KMS-11 (cell line): ENCODE measurements at regions not wholly inside any gene's neighbourhood (a gene's known extent, or its start where the extent isn't known, plus 50 kb on each side); places are given as distances from the start of the nearest gene placed in this dataset.
"Not testable (repeated sequence)": the region's sequence is repeated elsewhere in the genome, so short reads cannot be mapped to it uniquely, and the experiment has no call there.

Experiments
- H2AFZ ChIP-seq: fragments of 200-600 bp; sonication (generic); 2 replicates; pipeline ENCODE4 v1.6.1; 2016; ENCODE audit warnings: antibody characterized with exemption, mixed run types, low read depth
- H3K27ac ChIP-seq: fragments of 200-600 bp; sonication (generic); 2 replicates; pipeline ENCODE4 v1.6.1; 2016; ENCODE audit warnings: mild to moderate bottlenecking, mixed run types
- H3K27me3 ChIP-seq: fragments of 200-600 bp; sonication (generic); 2 replicates; pipeline ENCODE4 v1.6.1; 2017; ENCODE audit warnings: mild to moderate bottlenecking, low read depth, mixed run types, moderate library complexity; ENCODE audit not compliant: insufficient read depth
- H3K36me3 ChIP-seq: fragments of 200-600 bp; sonication (generic); 2 replicates; pipeline ENCODE4 v1.6.1; 2017; ENCODE audit warnings: mild to moderate bottlenecking, mixed run types; ENCODE audit not compliant: insufficient read depth
- H3K4me1 ChIP-seq: fragments of 200-600 bp; sonication (generic); 2 replicates; pipeline ENCODE4 v1.6.1; 2016; ENCODE audit warnings: mild to moderate bottlenecking, low read depth, mixed run types; ENCODE audit not compliant: poor library complexity, severe bottlenecking
- H3K4me2 ChIP-seq: fragments of 200-600 bp; sonication (generic); 2 replicates; pipeline ENCODE4 v1.7.0; 2016; ENCODE audit warnings: mild to moderate bottlenecking, mixed run types
- H3K4me3 ChIP-seq: fragments of 200-600 bp; sonication (generic); IDR thresholded peaks from 2 replicates; pipeline ENCODE4 v1.6.1; 2017; ENCODE audit warnings: low read depth, low read length, mixed read lengths; ENCODE audit not compliant: insufficient read depth
- H3K79me2 ChIP-seq: fragments of 200-600 bp; sonication (generic); 2 replicates; pipeline ENCODE4 v1.6.1; 2016; ENCODE audit warnings: low read depth, mixed run types; ENCODE audit not compliant: insufficient read depth
- H3K9ac ChIP-seq: fragments of 200-600 bp; sonication (generic); 2 replicates; pipeline ENCODE4 v1.6.1; 2016; ENCODE audit warnings: mild to moderate bottlenecking, mixed run types
- H4K20me1 ChIP-seq: fragments of 200-600 bp; sonication (generic); 2 replicates; pipeline ENCODE4 v1.6.1; 2016; ENCODE audit warnings: mild to moderate bottlenecking, mixed run types; ENCODE audit not compliant: insufficient read depth
- CTCF ChIP-seq: fragments of 200-600 bp; sonication (generic); conservative IDR thresholded peaks from 2 replicates; pipeline ENCODE4 v1.6.1; 2017; ENCODE audit warnings: low read depth, mild to moderate bottlenecking, antibody characterized with exemption, low read length, moderate library complexity, mixed read lengths

DNA sequence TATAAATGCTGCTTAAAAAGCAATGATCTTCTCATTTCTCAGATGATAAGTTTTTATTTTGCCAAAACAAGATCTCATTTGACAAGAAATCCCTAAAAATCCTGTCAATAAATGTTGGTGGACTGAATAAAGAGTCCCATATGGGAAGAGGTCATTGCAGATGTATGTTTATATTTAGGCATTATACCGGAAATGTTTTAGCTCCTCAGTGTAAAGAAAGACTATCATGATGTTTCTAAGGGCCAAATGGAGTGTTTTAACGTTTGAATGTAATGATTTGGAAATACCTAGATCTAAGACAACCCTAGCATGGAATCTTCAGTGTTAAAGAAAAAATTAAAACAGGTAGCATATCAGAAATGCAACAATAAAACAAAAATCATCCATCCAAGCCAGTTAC is 457.8 kb upstream of the NFE2L3 start:
- H3K9ac ChIP-seq = no peak overlapping the region
- no peak overlapping the region for H2AFZ ChIP-seq

GRCh38 chr7:25694699-25695098 is 457.3 kb upstream of the NFE2L3 start:
- no peak overlapping the region for H3K4me3 ChIP-seq

More for the DNA sequence above, 457.8 kb upstream of the NFE2L3 start:
- Histone ChIP-seq H3K79me2 (no peaks in the 10 kb centered on the region), H3K27ac (no peak overlapping the region), H3K4me3 (no peak overlapping the region), H3K4me1 (no peaks in the 10 kb centered on the region), H3K4me2 (no peak overlapping the region), H3K36me3 (no peaks in the 10 kb centered on the region), H4K20me1 (no peaks in the 10 kb centered on the region), H3K27me3 (no peaks in the 10 kb centered on the region)
- TF ChIP-seq CTCF = no peak

GRCh38 chr7:25696571-25696970 is 455.4 kb upstream of the NFE2L3 start:
- Histone ChIP-seq H4K20me1 (no peaks in the 10 kb centered on the region), H2AFZ (no peak overlapping the region), H3K79me2 (no peaks in the 10 kb centered on the region), H3K4me3 (no peak overlapping the region), H3K4me1 (no peaks in the 10 kb centered on the region), H3K36me3 (no peaks in the 10 kb centered on the region), H3K27ac (no peak overlapping the region), H3K9ac (no peak overlapping the region), H3K4me2 (no peak overlapping the region), H3K27me3 (no peaks in the 10 kb centered on the region)
- no peak for TF ChIP-seq CTCF

More at GRCh38 chr7:25694699-25695098, 457.3 kb upstream of the NFE2L3 start:
- Histone ChIP-seq H3K27ac (no peak overlapping the region), H4K20me1 (no peaks in the 10 kb centered on the region), H3K79me2 (no peaks in the 10 kb centered on the region), H3K4me1 (no peaks in the 10 kb centered on the region), H3K9ac (no peak overlapping the region), H3K4me2 (no peak overlapping the region), H3K36me3 (no peaks in the 10 kb centered on the region), H2AFZ (no peak overlapping the region), H3K27me3 (no peaks in the 10 kb centered on the region)
- no peak for TF ChIP-seq CTCF

DNA sequence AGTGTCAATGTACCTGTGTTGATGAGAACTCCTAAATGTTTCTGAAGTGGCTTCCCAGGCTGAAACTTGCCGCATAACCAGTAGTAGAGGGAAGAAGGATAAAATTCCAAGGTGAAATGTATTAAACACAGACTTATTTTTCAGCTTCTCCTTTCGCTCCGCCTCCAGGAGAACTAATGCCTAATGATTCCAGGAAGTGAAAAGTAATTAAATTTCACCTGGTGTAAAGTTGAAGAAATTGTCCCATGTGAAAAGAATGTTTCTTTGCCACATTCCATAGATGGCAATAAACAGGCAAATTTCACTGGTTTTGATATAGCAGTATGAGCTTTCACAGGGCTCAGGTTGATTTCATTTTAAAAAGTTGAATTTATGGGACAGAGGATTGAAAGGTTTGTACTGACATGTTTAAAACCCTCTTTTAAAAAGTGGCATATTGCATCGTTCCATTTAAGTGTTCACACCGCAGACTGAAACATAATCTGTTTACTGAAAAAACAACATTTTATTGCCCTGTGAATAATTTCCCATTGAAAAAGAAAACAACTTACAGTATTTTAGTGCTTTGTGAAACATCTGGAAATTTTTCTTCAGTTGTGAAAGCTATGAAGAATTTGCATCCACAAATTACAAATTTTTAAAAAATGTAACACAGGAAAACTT is 453.4 kb upstream of the NFE2L3 start:
- Histone ChIP-seq H3K27me3 (no peaks in the 10 kb centered on the region), H4K20me1 (no peaks in the 10 kb centered on the region), H3K79me2 (no peaks in the 10 kb centered on the region), H3K4me1 (no peaks in the 10 kb centered on the region), H3K4me3 (no peak overlapping the region), H2AFZ (no peak overlapping the region), H3K4me2 (no peak overlapping the region), H3K9ac (no peak overlapping the region), H3K27ac (no peak overlapping the region), H3K36me3 (no peaks in the 10 kb centered on the region)
- TF ChIP-seq CTCF = no peak

- not testable (repeated sequence) for H3K27ac ChIP-seq, H3K4me3 ChIP-seq, H3K36me3 ChIP-seq, H3K27me3 ChIP-seq, H3K4me1 ChIP-seq, H4K20me1 ChIP-seq, H3K9ac ChIP-seq, H3K79me2 ChIP-seq, H2AFZ ChIP-seq, H3K4me2 ChIP-seq
Observed at GRCh38 chr7:25700141-25700540, 451.9 kb upstream of the NFE2L3 start.
